GM19239 (cell line): ENCODE measurements at regions not wholly inside any gene's neighbourhood (a gene's known extent, or its start where the extent isn't known, plus 50 kb on each side); places are given as distances from the start of the nearest gene placed in this dataset.

ENCODE experiments used
- DNase-seq: peaks from one replicate; pipeline ENCODE4 v3.0.0; 2011; ENCODE audit warnings: low spot score; ENCODE audit not compliant: insufficient read length
- FAIRE-seq: peaks from 2 replicates; lab custom pipeline; 2011; peaks lifted over from hg19 to GRCh38; lab: Jason Lieb, UNC

DNA sequence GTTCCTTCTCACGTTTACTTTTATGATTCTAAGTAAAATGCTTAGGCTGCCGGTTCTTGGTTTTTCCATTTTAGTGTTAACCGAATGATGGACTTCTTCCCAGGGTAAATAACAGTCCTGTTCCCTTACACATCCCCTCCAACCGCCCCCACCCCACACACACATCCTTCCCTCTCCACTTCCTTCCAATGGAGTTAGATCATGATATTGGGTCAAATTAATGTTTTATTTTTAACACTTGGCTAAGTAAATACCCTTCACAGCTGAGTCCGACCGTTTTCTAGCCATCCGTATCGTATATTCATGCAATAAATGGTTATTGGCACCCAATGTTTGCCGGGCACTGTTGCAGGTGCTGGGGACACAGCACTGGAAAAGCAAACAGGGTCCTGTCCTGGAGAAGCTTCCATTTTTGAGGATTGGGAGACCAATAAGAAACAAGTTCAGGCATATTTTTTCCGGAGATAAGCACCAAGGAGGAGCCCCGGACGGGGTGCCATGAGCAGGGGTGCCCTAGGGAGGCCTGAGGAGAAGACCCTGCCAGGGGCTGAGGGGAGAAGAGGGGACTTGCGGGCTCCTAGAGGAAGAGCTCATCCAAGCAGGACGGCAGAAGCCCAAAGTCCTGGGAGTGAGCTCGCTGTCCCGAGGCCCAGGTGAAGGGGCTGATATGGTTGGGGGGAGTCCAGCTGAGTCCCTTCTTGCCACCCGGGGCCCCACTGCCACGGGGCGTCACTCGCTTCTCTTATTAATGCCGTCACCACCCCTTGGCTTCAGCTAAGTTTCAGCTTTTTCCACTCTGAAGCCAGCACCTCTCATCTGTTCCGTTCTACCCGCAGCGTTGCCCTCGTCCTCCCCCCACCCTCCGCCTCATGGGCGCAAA is 126.0 kb upstream of the RET start:
- DNase-seq: no peak
- no peak for FAIRE-seq

DNA sequence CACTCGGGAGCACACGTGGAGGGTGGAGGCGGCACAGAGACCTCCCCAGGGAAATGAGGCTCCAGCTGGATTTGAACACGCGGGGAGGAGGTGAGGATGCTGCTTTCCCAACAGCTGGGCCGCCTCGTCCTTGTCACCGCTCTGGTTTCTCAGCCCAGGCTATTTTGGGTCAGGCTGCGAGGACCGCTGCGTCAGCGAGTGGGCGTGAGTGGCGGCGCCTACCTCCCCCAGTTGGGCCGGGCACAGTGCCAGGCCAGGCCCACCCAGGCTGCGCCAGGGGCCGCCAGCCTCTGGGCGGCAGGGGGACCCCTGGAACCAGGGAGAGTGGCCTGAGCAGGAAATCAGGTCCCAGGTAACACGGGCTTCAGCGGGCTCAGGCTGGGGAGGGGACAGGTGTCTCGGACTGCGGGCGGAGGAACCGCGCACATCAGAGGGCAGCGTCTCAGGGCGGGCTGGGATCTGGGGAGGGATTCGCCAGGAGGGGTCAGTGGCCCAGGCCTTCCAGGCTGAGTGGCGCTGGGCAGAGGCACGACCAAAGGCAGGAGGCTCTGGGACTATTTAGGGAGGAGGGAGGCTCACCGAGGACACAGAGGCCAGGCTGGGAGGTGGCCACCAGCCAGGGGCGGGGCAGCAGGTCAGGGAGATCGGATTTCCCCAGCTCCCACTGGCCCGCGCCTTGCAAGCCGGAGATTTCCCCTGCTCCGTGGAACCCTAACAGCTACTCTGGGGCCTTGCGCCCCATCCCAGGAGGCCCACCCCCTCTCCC is 125.2 kb upstream of the RET start:
- FAIRE-seq: no peak
- DNase-seq: no peak

DNA sequence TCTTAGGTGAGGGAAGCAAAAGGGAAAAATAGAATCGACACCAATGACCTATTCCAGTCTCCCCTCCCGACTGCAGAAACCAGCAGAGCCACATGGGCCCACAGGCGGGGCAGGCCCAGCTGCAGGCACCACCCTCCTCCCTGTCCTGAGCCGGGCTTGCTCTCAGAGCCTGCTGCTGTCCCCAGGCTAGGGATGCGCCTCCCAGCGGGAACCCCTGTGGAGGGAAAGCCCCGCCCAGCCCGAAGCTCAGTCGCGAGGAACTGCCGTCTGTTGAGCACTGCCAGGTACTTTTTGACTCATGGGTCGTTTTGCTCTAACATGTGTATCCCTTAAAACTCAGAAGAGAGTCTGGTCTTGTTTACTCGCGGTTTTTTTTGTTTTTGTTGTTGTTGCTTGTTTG is 124.5 kb upstream of the RET start:
- DNase-seq (no peak), FAIRE-seq (no peak)

DNA sequence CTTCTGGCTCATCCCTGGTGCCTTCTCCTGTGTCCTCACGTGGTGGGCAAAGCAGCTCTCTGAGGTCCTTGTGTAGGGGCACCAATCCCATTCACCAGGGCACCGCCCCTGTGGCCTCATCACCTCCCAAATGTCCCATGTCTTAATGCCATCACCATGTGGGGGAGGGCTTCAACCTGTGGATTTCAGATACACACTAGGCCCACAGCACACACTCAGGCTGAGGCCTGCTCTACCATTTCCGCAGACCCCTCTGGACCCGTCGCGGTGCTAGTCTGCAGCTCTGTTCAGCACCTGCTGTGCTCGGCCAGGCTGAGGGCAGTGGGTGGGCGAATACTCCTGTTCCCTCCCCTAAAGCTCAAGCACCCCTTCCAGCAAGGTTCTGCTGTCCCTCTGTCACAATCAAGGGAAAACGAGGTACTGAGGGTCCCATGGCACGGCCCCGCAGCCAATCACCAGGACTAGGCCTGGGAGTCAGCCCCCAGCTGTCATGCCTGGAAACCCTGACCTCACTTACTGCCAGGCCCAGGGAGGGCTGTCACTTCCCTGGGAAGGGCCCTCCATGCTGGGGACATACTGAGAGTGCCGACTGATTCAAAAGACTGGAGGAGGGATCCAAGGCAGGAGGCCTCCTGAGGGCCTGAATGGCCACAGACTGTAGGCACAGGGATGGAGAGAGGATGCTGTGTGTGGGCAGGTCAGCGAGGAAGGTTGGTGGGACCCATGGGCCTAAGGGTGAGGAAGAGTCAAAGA is 123.8 kb upstream of the RET start:
- no peak for FAIRE-seq
- DNase-seq: no peak

DNA sequence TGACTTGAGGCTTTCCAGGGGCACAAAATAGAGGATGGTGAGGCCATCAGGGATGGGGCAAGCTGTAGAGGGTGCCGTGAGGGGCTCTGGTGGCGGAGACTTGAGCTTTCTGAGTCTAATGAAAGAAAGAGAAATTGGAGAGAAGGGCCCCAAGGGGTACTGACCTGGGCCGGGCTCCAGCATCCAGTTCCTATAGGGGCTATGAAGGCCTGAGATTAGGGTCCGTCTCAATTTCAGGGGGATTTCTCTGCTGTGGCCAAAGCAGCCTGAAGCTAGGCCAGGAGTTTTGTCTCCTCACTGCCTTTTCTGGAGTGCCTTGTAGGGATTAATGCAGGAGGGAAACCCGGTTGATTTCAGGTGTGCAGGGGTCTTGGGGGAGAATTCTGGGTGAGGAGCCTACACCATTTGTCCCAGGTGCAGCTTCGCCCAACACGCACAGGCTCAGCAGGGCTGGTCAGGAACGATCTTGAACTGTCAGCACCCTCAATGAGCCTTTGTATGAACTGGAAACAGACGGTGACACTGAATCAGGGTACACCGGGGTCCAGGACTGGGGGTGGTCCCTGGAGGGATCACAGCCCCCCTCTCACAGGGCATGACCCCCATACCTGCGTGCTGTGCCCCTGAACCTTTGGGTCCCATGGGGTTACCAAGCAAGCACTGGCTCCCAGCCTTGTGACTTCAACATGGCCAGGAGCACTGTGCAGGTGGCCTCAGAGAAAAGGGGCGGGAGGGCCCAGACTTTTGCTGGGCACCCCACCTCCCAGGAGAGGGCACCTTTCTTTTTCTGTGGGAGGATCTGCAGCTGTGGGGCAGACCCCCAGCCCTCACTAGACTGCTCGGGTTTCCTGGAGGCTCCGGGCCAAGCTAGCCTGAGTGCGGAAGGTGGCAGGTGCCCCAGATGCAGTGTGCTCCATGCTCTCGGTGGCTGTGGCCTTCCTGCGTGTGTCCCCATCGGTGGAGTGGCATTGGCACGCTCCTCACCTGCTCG is 122.9 kb upstream of the RET start:
- DNase-seq: no peak
- no peak for FAIRE-seq

DNA sequence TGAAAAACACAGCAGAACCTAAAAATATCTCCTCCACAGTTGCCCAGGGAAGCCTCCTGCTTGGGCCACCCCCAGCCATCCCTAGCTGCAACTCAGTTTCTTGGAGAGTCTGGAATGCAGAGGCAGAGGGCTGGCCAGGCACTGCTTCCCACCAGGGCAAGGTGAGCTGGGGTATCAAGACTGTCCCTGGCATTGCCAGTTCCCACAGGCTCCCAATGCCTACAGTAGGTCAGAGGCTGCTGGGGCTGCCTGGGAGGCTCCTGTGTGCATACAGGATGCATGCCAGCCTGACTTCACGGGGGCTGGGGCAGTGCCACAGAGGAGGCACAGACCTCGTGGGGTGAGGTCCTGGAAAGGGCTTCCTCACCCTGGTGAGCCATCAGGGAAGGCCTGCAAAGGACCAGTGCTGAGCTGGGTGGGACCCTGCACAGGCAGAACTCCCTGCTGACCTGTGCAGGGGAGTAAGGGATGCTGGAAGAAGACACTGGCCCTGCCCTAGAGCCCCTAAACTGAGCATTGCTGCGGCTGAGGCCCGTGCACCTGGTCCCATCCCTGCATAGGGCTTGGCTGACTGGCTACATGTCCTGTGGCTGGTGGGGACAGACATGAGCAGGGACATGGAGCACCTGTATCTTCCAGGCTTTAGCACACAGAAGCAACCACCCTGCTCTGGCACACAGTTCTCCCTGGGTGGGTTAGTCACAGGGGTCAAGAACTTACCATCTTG is 121.9 kb upstream of the RET start:
- no peak for FAIRE-seq
- no peak for DNase-seq

DNA sequence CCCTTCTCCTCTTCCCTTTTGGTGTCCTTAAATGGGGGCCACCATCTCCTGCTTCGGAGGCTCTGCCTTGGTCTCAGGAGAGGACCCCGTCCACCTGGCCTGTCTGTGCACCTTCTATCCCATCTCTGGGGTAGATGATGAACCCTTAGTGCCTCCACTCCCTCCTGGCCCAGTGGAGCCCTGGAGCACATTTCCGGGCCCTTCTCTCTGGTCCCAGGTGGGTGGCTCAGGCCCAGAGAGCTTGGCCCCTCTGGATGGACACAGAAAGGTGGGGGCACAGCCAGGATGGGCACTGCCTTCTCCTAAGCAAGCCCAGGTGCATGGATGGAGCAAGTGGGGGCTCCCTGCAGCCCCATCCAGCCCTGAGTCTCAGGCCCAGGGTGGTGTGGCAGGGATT is 121.4 kb upstream of the RET start:
- FAIRE-seq (no peak), DNase-seq (no peak)

DNA sequence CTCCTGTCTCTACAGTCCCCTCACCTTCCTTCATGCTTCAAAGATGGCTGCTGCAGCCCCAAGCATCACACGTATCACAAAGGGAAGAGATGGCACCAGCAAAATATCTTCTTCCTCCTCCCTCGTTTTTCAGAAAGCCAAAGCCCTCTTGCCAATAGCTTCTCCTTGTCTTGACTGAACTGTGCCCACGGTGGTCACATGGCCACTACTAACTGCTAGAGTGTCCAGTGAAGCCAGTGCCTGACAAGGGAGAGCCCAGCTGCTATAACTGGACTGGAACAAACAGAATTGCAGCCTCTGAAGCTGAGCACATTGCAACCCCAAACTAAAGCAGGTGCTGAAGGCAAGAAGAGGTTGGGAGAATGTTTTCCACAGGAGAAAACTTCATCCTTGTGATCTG is 120.8 kb upstream of the RET start:
- FAIRE-seq: no peak

DNA sequence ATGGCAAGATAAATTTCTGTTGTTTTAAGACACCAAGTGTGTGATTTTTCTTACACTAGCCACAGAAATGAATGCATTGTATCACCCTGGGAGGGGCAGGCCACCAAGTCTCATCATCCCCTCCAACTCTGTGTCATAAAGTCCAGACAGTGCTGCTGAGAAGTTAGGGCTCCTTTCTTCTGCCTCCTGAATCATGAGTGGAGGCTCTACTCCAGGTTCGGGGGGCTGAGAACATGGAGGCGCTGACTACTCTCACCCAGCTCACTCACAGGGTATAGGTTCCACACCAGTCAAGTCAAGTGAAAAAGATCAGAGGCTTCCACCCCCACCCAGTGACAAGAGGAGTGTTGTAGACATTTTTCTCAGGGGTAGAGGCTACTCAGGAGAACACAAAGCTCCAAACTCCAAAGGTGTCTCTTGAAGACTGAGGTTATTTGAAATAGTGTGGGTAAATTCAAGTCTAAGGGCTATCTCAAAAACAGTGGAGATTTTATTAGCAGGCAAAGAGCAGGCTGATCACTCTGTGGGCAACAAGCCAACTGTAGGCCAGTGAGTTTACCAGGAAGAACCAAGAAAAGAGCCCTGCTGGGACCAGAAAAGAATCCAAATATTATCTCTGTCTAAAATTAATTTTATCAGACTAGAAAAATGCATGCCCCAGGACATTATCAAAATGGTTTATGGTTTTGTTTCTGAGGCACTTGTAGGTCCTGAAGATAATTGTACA is 118.6 kb upstream of the RET start:
- no peak for DNase-seq
- no peak for FAIRE-seq

More for the DNA sequence above, 120.8 kb upstream of the RET start:
- DNase-seq: no peak

DNA sequence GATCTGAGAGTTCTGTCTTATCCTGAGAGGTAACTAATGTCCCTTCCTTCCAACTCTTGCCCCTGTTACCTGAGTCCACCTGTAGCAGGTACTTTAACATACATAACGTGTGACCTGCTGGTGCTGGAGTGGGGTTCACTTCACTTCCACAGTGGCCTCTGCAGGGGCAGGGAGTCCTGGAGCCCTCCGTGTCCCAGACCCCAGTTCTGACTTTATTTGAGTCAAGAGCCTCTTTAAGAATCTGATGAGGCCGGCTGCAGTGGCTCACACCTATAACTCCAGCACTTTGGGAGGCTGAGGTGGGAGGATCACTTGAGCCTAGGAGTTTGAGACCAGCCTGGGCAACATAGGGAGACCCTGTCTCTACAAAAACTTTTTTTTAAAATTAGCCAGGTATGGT is 117.0 kb upstream of the RET start:
- no peak for FAIRE-seq

DNA sequence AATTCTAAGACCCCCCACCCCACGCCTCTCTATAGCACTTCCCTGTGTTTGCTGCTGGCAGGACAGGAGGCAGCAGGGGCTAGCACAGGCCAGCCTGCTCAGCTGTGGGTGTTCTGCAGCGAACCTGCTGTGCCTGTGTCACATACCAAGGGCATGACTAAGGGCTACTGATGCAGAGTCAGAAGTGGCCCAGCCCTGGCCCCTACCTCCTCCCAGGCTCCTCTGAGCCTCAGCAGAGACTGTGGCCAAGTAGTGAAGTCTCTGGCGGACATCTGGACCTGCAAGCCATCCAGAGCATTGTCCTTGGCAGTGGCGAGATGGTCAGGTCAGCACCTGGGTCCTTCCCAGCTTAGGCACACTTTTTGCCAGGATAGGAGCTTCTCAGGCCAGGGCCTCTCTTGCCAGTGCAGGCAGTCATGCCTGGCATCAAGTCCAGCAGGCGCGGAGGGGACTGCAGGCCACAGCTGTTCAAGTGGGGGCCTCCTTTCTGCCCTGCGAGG is 116.3 kb upstream of the RET start:
- no peak for FAIRE-seq
- DNase-seq: no peak

More for the DNA sequence above, 117.0 kb upstream of the RET start:
- no peak for DNase-seq

DNA sequence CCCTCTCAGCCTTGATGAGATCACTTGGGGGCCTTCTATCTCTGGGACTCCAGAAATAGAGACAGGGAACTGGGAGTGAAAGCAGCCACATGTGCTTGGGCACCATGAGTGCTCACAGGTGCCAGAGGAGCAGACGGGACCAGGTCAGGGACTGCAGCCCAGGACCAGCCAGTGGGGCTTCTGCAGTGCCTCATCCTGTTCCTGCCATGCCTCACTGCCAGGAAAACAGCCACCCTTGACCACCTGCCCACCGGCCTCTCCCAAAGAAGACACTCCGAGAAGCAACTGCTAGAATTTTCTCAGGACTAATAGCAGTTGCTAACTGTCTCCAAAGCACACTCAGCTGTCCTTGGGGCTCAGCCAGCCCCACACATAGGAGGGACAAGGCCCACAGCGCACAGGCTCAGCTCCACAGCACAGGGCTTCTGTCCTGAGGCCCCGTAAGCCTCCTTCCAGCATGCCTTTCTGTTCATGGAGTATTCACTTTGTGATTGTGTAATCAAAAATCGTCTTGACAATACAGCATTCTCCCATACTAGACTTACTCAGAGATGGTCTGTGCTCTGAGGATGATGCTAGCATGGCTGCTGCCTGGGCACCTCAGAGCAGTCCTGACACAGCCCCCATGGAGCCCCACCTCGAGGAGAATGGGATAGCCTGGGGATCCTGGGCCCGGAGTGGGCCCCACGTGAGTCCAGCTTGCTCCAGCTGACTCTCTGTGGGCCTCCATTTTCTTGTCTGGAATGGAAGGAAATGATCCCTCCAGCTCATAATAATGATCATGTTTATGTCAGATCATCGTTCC is 115.7 kb upstream of the RET start:
- FAIRE-seq (no peak), DNase-seq (no peak)

DNA sequence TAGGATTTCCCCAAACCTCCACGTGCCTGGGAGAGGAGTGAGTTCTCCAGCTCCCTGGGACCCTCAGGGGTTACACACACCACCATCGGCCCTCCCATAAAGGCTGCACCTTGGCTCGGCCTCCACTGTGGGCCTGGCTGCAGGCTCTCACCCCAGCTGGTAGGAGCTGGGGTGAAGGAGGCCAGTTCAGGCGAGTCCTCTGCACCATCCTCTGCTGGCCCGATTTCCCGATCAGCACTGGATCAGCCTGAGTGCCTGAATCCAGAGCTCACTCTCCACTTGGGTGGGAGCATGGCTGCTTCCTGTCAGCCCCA is 115.1 kb upstream of the RET start:
- DNase-seq (no peak), FAIRE-seq (no peak)

DNA sequence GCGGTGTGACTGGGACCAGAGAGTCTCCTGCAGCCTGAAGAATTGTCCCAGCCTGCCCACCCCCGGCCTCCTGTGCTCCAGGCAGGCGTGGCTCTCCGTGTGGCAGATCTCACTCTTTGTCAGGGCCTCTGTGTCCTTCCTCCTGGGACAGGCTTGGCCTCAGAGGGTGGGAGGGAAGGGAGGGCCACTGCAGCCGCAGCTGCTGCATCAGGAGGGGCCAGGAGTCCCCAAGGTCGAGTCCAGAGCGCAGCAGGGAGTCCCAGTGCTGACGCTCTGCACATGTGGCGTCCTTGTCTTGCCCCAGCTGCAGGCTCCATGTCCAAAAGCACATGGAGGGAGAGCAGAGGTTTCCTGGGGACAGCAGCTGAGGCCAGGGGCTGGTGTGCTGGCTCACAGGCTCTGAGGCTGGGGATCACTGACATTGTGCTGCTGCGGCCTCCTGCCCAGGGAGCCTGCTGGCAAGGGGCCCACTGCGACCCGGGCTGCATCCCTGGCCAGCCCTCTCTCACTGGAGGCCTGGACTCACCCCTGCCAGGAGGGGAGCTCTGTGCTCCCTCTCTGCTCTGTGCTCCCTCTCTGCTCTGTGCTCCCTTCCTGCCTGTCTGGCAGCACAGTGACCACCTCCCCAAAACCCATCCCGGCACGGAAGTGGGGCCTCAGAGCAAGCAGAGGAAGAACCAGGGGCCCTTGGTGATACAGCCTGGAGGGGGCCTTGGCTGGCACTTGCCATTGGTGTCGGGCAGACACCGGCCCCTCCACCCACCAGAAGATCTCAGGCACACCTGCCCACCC is 114.6 kb upstream of the RET start:
- DNase-seq (no peak), FAIRE-seq (no peak)

DNA sequence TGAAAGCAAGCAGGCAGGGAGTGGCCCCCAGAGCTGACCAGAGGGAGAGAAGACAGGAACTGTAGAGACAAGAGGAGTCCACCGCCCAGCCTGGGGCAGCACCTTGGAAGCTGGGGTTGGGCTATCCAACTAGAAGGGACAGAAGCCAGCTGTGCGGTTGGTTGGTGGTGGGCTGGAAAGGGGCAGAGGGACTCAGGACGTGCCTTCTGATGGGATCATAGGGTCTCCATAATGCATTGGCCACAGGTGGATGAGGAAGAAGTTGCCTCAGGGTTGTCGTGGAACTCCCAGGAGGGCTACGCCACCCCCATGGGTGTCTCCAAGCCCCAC is 114.0 kb upstream of the RET start:
- DNase-seq (no peak), FAIRE-seq (no peak)

DNA sequence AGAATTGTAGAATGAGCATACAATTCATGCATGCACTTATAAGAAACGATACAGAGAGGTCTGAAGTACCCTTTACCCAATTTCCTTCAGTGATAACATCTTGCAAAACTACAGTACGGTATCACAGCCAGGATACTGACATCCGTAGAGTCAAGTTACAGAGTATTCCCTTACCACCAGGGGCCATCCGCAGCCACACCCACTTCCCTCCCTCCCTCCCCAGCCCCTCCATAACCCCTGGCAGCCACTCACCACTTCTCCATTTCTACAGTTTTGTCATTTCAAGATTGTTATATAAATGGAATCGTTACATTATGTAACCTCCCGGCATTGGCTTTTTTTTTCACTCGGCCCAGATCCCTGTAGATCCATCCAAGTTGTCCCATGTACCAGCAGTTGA is 113.6 kb upstream of the RET start:
- FAIRE-seq: no peak
- DNase-seq: no peak

DNA sequence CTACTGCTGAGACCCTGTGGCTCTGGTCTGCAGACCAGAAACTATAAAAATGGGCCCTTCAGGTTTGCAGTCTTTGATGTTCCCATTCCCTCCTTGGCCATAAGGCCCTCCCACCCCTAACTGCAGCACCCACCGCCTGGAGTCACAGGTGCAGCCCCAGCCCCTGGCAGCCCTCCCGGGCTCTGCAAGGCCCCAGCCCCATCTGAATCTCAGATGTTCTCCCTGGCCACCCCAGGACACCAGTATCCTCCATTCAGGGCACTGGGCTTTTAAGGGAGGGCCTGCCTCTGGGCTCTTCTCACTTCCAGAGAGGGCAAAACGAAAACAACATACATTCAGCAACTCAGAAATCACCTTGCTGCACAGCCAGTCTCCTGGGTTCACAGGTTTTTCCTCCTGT is 107.7 kb upstream of the RET start:
- FAIRE-seq (no peak), DNase-seq (no peak)
